GM12878 (cell line): ENCODE measurements at regions not wholly inside any gene's neighbourhood (a gene's known extent, or its start where the extent isn't known, plus 50 kb on each side); places are given as distances from the start of the nearest gene placed in this dataset.

Source experiments
- ATAC-seq: fragments of 200-7000 bp; cut with Tn5 transposase; 3 replicates; pipeline ENCODE4 v1.9.1; 2020; ENCODE audit warnings: mild to moderate bottlenecking, moderate library complexity
- BruUV-seq: library from RNA; stranded (reverse); fragments of 400-500 nt; replicated peaks from 2 replicates; lab custom pipeline; 2021; lab: Mats Ljungman, UMichigan
- CTCF ChIA-PET: fragments of 300-600 bp; sonication (Branson Sonifier 250); formaldehyde crosslinking; extraction: SDS; loops from one replicate; lab custom pipeline; 2021; ENCODE audit warnings: inconsistent platforms; lab: Yijun Ruan, JAX
- POLR2A ChIA-PET: fragments of 350-600 bp; formaldehyde crosslinking; extraction: SDS; loops from one replicate; lab custom pipeline; 2021; ENCODE audit warnings: inconsistent platforms; lab: Charles Lee
- RAD21 ChIA-PET: fragments of 300-600 bp; sonication (Branson Sonifier 250); formaldehyde crosslinking; loops from one replicate; lab custom pipeline; 2023; ENCODE audit warnings: antibody characterized with exemption; ENCODE audit not compliant: unreplicated experiment; lab: Charles Lee
- SMC1A ChIA-PET: fragments of 300-600 bp; sonication (Branson Sonifier 250); formaldehyde crosslinking; loops from one replicate; lab custom pipeline; 2023; ENCODE audit not compliant: unreplicated experiment, uncharacterized antibody; lab: Charles Lee
- DNase-seq: peaks from one replicate; pipeline ENCODE4 v3.0.0-alpha.2; 2011; ENCODE audit warnings: low read depth, low spot score
- FAIRE-seq: peaks from 3 replicates; lab custom pipeline; 2011; peaks lifted over from hg19 to GRCh38; lab: Jason Lieb, UNC
- H2AFZ ChIP-seq: 2 replicates; pipeline ENCODE4 v1.6.0; 2011; ENCODE audit warnings: low read depth, low read length, control low read depth; ENCODE audit not compliant: control insufficient read depth
- H3K27ac ChIP-seq: 2 replicates; pipeline ENCODE4 v1.5.1; 2011; ENCODE audit warnings: control low read depth; ENCODE audit not compliant: control insufficient read depth, insufficient read depth
- H3K27me3 ChIP-seq, 2 experiments: replicated peaks in 1 of 2; 2 replicates each; pipeline versions ENCODE4 v1.6.0 to v1.6.1; 2011; ENCODE audit warnings: low read length in 1 of 2; ENCODE audit not compliant: control insufficient read depth in 2 of 2, insufficient read depth in 2 of 2
- H3K36me3 ChIP-seq, 2 experiments: 2 replicates each; pipeline ENCODE4 v1.5.1; 2011; ENCODE audit warnings: low read length in 1 of 2; ENCODE audit not compliant: control insufficient read depth in 2 of 2, insufficient read depth in 2 of 2
- H3K4me1 ChIP-seq: 2 replicates; pipeline ENCODE4 v1.6.1; 2011; ENCODE audit warnings: mild to moderate bottlenecking, low read length, moderate library complexity, mixed read lengths; ENCODE audit not compliant: control insufficient read depth, insufficient read depth
- H3K4me2 ChIP-seq: 2 replicates; pipeline ENCODE4 v1.6.0; 2011; ENCODE audit warnings: control low read depth; ENCODE audit not compliant: control insufficient read depth, insufficient read depth
- H3K4me3 ChIP-seq: fragments of 200-600 bp; sonication (generic); 2 replicates; pipeline ENCODE4 v1.5.1; 2016
- H3K79me2 ChIP-seq: 2 replicates; pipeline ENCODE4 v1.6.0; 2011; ENCODE audit warnings: low read length; ENCODE audit not compliant: control insufficient read depth, insufficient read depth
- H3K9ac ChIP-seq: 2 replicates; pipeline ENCODE4 v1.8.0; 2011; ENCODE audit warnings: low read length, control low read depth, mixed read lengths; ENCODE audit not compliant: control insufficient read depth, insufficient read depth
- H3K9me3 ChIP-seq: replicated peaks from 3 replicates; pipeline ENCODE4 v1.5.1; 2011; ENCODE audit warnings: mild to moderate bottlenecking, low read length; ENCODE audit not compliant: control insufficient read depth, insufficient read depth
- H4K20me1 ChIP-seq: 2 replicates; pipeline ENCODE4 v1.6.0; 2011; ENCODE audit not compliant: control insufficient read depth, insufficient read depth
- BCLAF1 ChIP-seq: fragments of 450-650 bp; IDR thresholded peaks from 2 replicates; pipeline ENCODE4 v1.6.1; 2017; ENCODE audit warnings: antibody characterized with exemption, mild to moderate bottlenecking, moderate library complexity
- CUX1 ChIP-seq: IDR thresholded peaks from 2 replicates; pipeline ENCODE4 v1.6.1; 2012; ENCODE audit warnings: improper control_type of control experiment, low read depth, low read length; ENCODE audit not compliant: insufficient replicate concordance
- ESRRA ChIP-seq: IDR thresholded peaks from 2 replicates; pipeline ENCODE4 v1.6.1; 2012; ENCODE audit warnings: mild to moderate bottlenecking, low read length, improper control_type of control experiment
- LARP7 ChIP-seq: fragments of 450-650 bp; IDR thresholded peaks from 2 replicates; pipeline ENCODE4 v1.6.1; 2017; ENCODE audit warnings: mild to moderate bottlenecking
- NFXL1 ChIP-seq: fragments of 450-650 bp; IDR thresholded peaks from 2 replicates; pipeline ENCODE4 v1.6.1; 2017; ENCODE audit warnings: antibody characterized with exemption, mild to moderate bottlenecking, borderline replicate concordance
- NFYA ChIP-seq: IDR thresholded peaks from 2 replicates; pipeline ENCODE4 v1.6.1; 2011; ENCODE audit warnings: low read depth, mild to moderate bottlenecking, low read length, improper control_type of control experiment, borderline replicate concordance
- RAD51 ChIP-seq: fragments of 450-650 bp; IDR thresholded peaks from 2 replicates; pipeline ENCODE4 v1.6.1; 2016; ENCODE audit warnings: moderate library complexity, mild to moderate bottlenecking, inconsistent platforms
- RB1 ChIP-seq: fragments of 450-650 bp; formaldehyde crosslinking; IDR thresholded peaks from 2 replicates; pipeline ENCODE4 v1.6.1; 2017; ENCODE audit warnings: mild to moderate bottlenecking, borderline replicate concordance
- WGBS: methylation state at CpG from one replicate; pipeline ENCODE4 v1.1.6; 2016; ENCODE audit warnings: low lambda C conversion rate; ENCODE audit not compliant: insufficient replicate concordance, insufficient coverage; ENCODE audit errors: missing lambda C conversion rate; 5-methylcytosine and 5-hydroxymethylcytosine counted together
- in situ Hi-C: fragments of 300-500 bp; cut with MboI; formaldehyde crosslinking; loops from 9 replicates; pipeline ENCODE4 v1.14.3; 2018; ENCODE audit warnings: mixed read lengths
- intact Hi-C: fragments of 100-400 bp; cut with micrococcal nuclease; formaldehyde crosslinking; loops from one replicate; pipeline ENCODE4 v1.14.2; 2022; ENCODE audit not compliant: unreplicated experiment

DNA sequence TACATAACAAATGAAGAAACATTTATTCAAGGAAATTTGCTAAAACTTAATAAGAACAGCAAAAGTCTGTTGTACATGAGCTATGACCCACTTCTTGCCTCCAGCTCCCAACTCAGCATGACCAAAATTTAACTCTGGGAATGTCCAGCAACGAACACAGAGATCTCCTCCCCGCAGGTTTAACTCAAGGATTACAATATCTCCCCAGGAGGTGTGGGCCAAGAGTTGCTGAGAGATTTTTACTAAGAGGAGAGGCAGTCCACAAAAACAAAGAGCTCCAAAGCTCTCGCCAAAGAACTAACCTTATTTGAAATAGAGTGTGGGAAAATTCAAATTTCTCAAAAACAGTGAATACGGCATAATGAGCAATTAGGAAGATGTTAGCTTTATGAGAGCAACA is 318.5 kb downstream of the GRB14 start:
- in situ Hi-C loops (no loop called here), intact Hi-C loops (no loop called here)
- Histone ChIP-seq H3K9me3 (no peaks in the 10 kb centered on the region), H3K4me1 (no peaks in the 10 kb centered on the region), H3K9ac (no peak overlapping the region), H3K27ac (no peak overlapping the region), H3K27me3 (no peaks in the 10 kb centered on the region), H3K36me3 (no peaks in the 10 kb centered on the region), H3K4me2 (no peak overlapping the region), H2AFZ (no peak overlapping the region), H4K20me1 (no peaks in the 10 kb centered on the region), H3K79me2 (no peaks in the 10 kb centered on the region), H3K4me3 (no peak overlapping the region)
- TF ChIP-seq RB1: no peak
- TF ChIP-seq NFXL1: no peak
- TF ChIP-seq CUX1: no peak
- TF ChIP-seq BCLAF1: no peak
- no peak for TF ChIP-seq RAD51
- no peak for TF ChIP-seq NFYA
- no peak for TF ChIP-seq ESRRA
- TF ChIP-seq LARP7: no peak
- ChIA-PET POLR2A (no interaction called here), SMC1A (no interaction called here), RAD21 (no interaction called here), CTCF (no interaction called here)
- DNase-seq (no peak), ATAC-seq (no peak), FAIRE-seq (no peak)
- 14% methylated on average over 4 of the region's 4 CpGs for WGBS
- no TSS peak for BruUV-seq
